ENCODE measurements at regions not wholly inside any gene's neighbourhood (a gene's known extent, or its start where the extent isn't known, plus 50 kb on each side); places are given as distances from the start of the nearest gene placed in this dataset.

DNA sequence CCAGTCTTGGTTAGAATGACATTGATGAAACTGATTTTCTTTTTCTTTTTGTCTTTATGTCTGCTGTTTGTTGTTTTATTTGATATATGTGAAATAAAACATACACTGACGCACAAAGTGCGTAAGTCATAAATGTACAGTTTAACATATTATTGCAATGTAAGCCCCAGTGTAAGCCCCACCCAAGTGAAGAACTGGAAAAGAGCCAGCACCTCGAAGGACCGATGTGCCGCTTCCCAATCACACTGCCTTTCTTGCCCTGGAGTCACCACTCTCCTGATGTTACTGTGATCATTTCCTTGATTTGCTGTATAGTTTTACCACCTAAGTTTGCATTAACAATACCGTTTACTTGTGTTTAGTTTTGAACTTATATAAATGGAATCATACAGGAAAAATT is 128.4 kb upstream of the LPP start:
- TF ChIP-seq, protein P1, sequence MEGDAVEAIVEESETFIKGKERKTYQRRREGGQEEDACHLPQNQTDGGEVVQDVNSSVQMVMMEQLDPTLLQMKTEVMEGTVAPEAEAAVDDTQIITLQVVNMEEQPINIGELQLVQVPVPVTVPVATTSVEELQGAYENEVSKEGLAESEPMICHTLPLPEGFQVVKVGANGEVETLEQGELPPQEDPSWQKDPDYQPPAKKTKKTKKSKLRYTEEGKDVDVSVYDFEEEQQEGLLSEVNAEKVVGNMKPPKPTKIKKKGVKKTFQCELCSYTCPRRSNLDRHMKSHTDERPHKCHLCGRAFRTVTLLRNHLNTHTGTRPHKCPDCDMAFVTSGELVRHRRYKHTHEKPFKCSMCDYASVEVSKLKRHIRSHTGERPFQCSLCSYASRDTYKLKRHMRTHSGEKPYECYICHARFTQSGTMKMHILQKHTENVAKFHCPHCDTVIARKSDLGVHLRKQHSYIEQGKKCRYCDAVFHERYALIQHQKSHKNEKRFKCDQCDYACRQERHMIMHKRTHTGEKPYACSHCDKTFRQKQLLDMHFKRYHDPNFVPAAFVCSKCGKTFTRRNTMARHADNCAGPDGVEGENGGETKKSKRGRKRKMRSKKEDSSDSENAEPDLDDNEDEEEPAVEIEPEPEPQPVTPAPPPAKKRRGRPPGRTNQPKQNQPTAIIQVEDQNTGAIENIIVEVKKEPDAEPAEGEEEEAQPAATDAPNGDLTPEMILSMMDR (IDR thresholded peaks at IDR 0.05), result no peak
- no peak for TF ChIP-seq POLR2A (IDR thresholded peaks at IDR 0.05)
- no peaks in the 10 kb centered on the region for H3K9me3 ChIP-seq
- H3K36me3 ChIP-seq, result no peaks in the 10 kb centered on the region
- H3K4me1 ChIP-seq, result no peaks in the 10 kb centered on the region
- H3K27ac ChIP-seq, result no peak overlapping the region
- no peak for DNase-seq
- no peaks in the 10 kb centered on the region for H3K27me3 ChIP-seq
- intact Hi-C loops (cut with DNase I; ENCODE audit: low total_unique reads), result no loop called here
- H3K4me3 ChIP-seq, result no peak overlapping the region

DNA sequence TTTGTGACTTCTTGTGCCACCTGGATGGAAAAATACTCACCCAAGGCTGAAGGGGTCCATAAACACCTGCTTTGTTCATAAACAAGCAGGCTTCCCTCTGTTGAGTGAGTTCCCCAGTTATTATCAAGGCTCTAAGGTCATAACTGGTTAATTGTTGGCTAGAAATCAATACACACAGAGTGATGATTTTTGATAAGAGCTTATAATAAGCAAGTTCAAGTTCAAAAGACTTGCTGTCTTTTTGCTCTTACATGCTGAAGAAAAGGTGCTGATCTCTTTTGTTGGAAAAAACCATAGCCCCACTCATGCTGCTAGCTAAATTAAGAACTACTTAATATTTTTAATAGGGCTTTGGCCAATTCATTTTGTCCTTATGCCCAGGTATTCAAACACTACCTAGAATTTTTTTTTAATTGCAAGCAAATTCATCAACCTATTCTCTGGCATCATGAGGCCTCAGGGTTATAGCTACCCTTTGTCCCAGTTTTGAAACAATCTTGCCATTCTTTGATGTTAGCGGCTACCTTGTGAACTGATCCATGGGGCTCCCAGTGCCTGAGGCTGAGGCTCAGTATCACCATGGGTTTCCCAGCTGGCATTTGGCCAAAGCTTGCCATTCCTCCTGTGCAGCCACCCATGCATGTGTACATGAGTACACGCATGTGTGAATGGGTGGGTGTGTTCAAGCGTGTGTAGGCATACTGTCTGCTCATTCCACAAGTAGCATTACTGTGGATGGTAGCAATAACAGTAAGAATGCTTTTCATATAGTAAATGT is 127.6 kb upstream of the LPP start:
- Histone ChIP-seq H3K4me1 (no peaks in the 10 kb centered on the region), H3K9me3 (no peaks in the 10 kb centered on the region), H3K27me3 (no peaks in the 10 kb centered on the region), H3K36me3 (no peaks in the 10 kb centered on the region), H3K27ac (no peak overlapping the region), H3K4me3 (no peak overlapping the region)
- TF ChIP-seq POLR2A (IDR thresholded peaks at IDR 0.05), result no peak
- TF ChIP-seq, protein P1 (IDR thresholded peaks at IDR 0.05), result no peak
- no peak for DNase-seq
- intact Hi-C loops (cut with DNase I; ENCODE audit: low total_unique reads), result no loop called here

DNA sequence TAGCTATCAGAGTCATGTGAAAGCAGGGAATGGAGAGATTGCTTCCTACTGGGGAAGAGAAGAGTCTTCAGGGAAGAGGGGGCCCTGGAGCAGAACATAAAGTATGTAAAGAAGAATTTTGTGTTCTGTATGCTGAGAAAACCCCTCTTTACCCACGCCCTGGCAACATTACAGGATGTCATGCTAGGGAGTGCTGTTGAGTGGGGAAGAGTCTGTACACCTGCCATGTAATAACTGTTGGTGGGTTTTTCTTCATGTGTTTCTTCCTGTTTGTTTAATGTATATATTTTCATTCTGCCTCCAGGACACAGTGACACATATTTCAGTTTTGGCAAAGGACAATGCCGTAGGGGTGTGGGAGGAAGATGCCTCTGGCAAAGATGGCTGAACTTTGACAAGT is 122.8 kb upstream of the LPP start:
- no peak for DNase-seq
- intact Hi-C loops (cut with DNase I; ENCODE audit: low total_unique reads), result no loop called here
- no peak for TF ChIP-seq POLR2A (IDR thresholded peaks at IDR 0.05)
- TF ChIP-seq, protein P1 (IDR thresholded peaks at IDR 0.05), result no peak
- no peaks in the 10 kb centered on the region for H3K4me1 ChIP-seq
- no peaks in the 10 kb centered on the region for H3K9me3 ChIP-seq
- H3K36me3 ChIP-seq, result no peaks in the 10 kb centered on the region
- H3K27ac ChIP-seq, result no peak overlapping the region
- no peaks in the 10 kb centered on the region for H3K27me3 ChIP-seq
- no peak overlapping the region for H3K4me3 ChIP-seq

DNA sequence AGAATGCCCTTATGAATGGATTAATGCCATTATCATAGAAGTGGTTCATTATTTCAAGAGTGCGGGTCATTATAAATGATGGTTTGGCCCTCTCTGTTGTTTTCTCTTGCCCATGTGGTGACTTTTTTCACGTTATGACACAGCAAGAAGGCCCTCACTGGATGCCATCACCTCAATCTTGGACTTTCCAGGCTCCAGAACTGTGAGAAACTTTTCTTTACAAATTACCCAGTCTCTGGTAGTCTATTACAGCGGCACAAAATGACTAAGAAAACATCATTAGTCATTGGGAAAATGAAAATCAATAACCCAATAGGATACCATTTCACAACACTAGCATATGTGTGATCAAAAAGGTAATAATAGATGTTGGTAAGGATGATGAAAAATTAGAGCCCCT is 119.0 kb upstream of the LPP start:
- DNase-seq, result no peak
- no peak overlapping the region for H3K4me3 ChIP-seq
- H3K27ac ChIP-seq, result no peak overlapping the region
- no peaks in the 10 kb centered on the region for H3K9me3 ChIP-seq
- no peaks in the 10 kb centered on the region for H3K27me3 ChIP-seq
- intact Hi-C loops (cut with DNase I; ENCODE audit: low total_unique reads), result no loop called here
- no peak for TF ChIP-seq POLR2A (IDR thresholded peaks at IDR 0.05)
- TF ChIP-seq, protein P1 (IDR thresholded peaks at IDR 0.05), result no peak
- no peaks in the 10 kb centered on the region for H3K4me1 ChIP-seq
- H3K36me3 ChIP-seq, result no peaks in the 10 kb centered on the region

DNA sequence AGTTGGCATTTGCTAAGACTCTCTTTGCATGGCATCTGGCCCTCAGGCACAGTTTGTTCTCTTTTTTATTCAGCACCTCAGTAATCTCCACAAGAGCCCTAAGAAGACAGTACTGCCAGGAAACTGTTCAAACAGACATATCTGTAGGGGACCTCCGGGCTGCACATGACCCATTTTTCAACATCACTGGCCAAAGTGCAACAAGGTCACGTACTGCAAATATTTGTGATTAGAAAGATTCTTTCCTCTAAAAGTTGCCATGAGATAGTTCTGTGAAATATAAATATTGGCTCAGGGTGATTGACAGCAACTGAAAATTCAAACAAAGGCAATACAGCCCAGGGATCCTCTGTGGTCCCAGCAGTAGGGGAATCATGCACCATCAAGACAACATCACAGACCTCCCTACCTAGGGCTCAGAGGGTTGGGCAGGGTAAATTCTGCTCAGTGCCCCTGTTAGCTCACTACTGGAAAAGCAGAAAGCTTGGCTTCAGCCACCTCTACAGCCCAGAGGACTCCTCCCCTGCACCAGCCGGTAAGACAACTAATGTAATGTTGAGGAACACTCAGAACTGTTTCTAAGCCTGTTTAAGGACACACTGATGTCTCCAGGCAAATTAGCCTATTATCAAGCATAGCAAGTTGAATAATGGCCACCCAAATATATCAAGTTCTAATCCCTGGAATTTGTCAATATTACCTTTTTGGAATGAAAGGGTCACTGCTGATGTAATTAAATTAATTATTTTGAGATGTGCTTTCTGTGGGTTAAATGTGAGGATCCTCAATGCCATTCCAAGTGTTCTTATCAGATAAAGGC is 117.4 kb upstream of the LPP start:
- Histone ChIP-seq H3K4me1 (no peaks in the 10 kb centered on the region), H3K27me3 (no peaks in the 10 kb centered on the region), H3K9me3 (no peaks in the 10 kb centered on the region), H3K4me3 (no peak overlapping the region), H3K36me3 (no peaks in the 10 kb centered on the region), H3K27ac (peak overlapping the region; percentile 17 to 46)
- intact Hi-C loops (cut with DNase I; ENCODE audit: low total_unique reads), result no loop called here
- TF ChIP-seq, protein P1 (IDR thresholded peaks at IDR 0.05), result no peak
- no peak for TF ChIP-seq POLR2A (IDR thresholded peaks at IDR 0.05)
- no peak for DNase-seq

Data from uterus (tissue), 3 donors.